GM18907 (cell line): ENCODE measurements at regions not wholly inside any gene's neighbourhood (a gene's known extent, or its start where the extent isn't known, plus 50 kb on each side); places are given as distances from the start of the nearest gene placed in this dataset.

Experiments
- ATAC-seq: cut with Tn5 transposase; IDR thresholded peaks from one replicate; pipeline ENCODE4 v1.9.1; 2021; ENCODE audit warnings: mild to moderate bottlenecking, moderate library complexity; ENCODE audit not compliant: unreplicated experiment

- no peak for ATAC-seq
Observed at GRCh38 chr3:107992976-107993684, 97.7 kb downstream of the CD47 start.

- no peak for ATAC-seq
Observed at GRCh38 chr3:107990926-107991325, 99.9 kb downstream of the CD47 start.

- ATAC-seq: no peak
Observed at GRCh38 chr3:107990433-107990832, 100.4 kb downstream of the CD47 start.

- no peak for ATAC-seq
Observed at GRCh38 chr3:107989661-107990060, 101.2 kb downstream of the CD47 start.

- no peak for ATAC-seq
Observed at GRCh38 chr3:107988460-107989175, 102.2 kb downstream of the CD47 start.

GRCh38 chr3:107987036-107987939, 103.5 kb downstream of the CD47 start:
- no peak for ATAC-seq

GRCh38 chr3:107986505-107986904, 104.3 kb downstream of the CD47 start:
- ATAC-seq: no peak

GRCh38 chr3:107985496-107985895, 105.3 kb downstream of the CD47 start:
- peak; percentile 100 for ATAC-seq

- no peak for ATAC-seq
Observed at GRCh38 chr3:107983247-107983646, 107.6 kb downstream of the CD47 start.

- ATAC-seq: no peak
Observed at GRCh38 chr3:107982165-107982564, 108.7 kb downstream of the CD47 start.

GRCh38 chr3:107981471-107982111, 109.2 kb downstream of the CD47 start:
- ATAC-seq: no peak

- ATAC-seq: no peak
Observed at GRCh38 chr3:107979538-107979937, 111.3 kb downstream of the CD47 start.

GRCh38 chr3:107978131-107979055, 112.4 kb downstream of the CD47 start:
- ATAC-seq: no peak

- ATAC-seq: no peak
Observed at GRCh38 chr3:107977221-107978130, 113.4 kb downstream of the CD47 start.

GRCh38 chr3:107976202-107976800, 114.5 kb downstream of the CD47 start:
- ATAC-seq: no peak

GRCh38 chr3:107975529-107976201, 115.2 kb downstream of the CD47 start:
- ATAC-seq: no peak

- no peak for ATAC-seq
Observed at GRCh38 chr3:107973961-107974360, 116.9 kb downstream of the CD47 start.

- ATAC-seq: no peak
Observed at GRCh38 chr3:107973152-107973551, 117.7 kb downstream of the CD47 start.
